SU-DHL-6 (cell line): ENCODE measurements at regions not wholly inside any gene's neighbourhood (a gene's known extent, or its start where the extent isn't known, plus 50 kb on each side); places are given as distances from the start of the nearest gene placed in this dataset.

ENCODE experiments used
- CTCF ChIP-seq: fragments of 200-600 bp; sonication (generic); IDR thresholded peaks from one replicate; pipeline ENCODE4 v1.5.1; 2017; ENCODE audit warnings: antibody characterized with exemption, mild to moderate bottlenecking, low read length, moderate library complexity; ENCODE audit not compliant: insufficient read depth, poor library complexity, severe bottlenecking
- EZH2phosphoT487 ChIP-seq: fragments of 200-600 bp; sonication (generic), shearing (Covaris generic); conservative IDR thresholded peaks from 2 replicates; pipeline ENCODE4 v1.6.1; 2018; ENCODE audit warnings: mild to moderate bottlenecking, antibody characterized with exemption, low read length, moderate library complexity, mixed read lengths

- TF ChIP-seq CTCF (peak; percentile 93), EZH2phosphoT487 (no peak)
Measured at GRCh38 chr2:7203056-7203467, 285.9 kb downstream of the RNF144A start.
